RWPE1 (cell line): ENCODE measurements at regions not wholly inside any gene's neighbourhood (a gene's known extent, or its start where the extent isn't known, plus 50 kb on each side); places are given as distances from the start of the nearest gene placed in this dataset.

Experiments used
- CTCF ChIA-PET: fragments of 350-600 bp; sonication (Branson Sonifier 250); formaldehyde crosslinking; extraction: SDS; loops from one replicate; lab custom pipeline; 2021; lab: Yijun Ruan, JAX
- POLR2A ChIA-PET: fragments of 400-600 bp; formaldehyde crosslinking; extraction: SDS; loops from one replicate; lab custom pipeline; 2020; ENCODE audit warnings: antibody characterized with exemption; ENCODE audit not compliant: low non-redundant PET; lab: Yijun Ruan, JAX
- DNase-seq: peaks from one replicate; pipeline ENCODE4 v3.0.0; 2012; ENCODE audit warnings: low spot score
- H3K27ac ChIP-seq: fragments of 450-650 bp; 2 replicates; pipeline ENCODE4 v1.5.1; 2017
- CTCF ChIP-seq: fragments of 450-650 bp; conservative IDR thresholded peaks from 2 replicates; pipeline ENCODE4 v1.5.1; 2017; ENCODE audit warnings: low read depth, mild to moderate bottlenecking

- TF ChIP-seq CTCF = no peak
- CTCF ChIA-PET = no interaction called here
- peak; percentile 65 for DNase-seq
- H3K27ac ChIP-seq = peak overlapping the region; percentile 87
- POLR2A ChIA-PET = interaction anchor here (0.7 kb wide), 1 partner anchor 23 kb away, joined by 3 read pairs; no protein-coding TSS in a partner anchor
Observed at GRCh38 chr4:183823434-183823833, 81.7 kb upstream of the STOX2 start.

- H3K27ac ChIP-seq = no peak overlapping the region
- DNase-seq = no peak
- CTCF ChIA-PET = interaction anchor here (0.7 kb wide), 1 partner anchor 33 kb away, joined by 3 read pairs; no protein-coding TSS in a partner anchor
- TF ChIP-seq CTCF = no peak
- POLR2A ChIA-PET = no interaction called here
Observed at GRCh38 chr4:183825346-183825745, 79.8 kb upstream of the STOX2 start.

GRCh38 chr4:183826461-183826860 is 78.6 kb upstream of the STOX2 start:
- H3K27ac ChIP-seq = no peak overlapping the region
- no peak for TF ChIP-seq CTCF
- DNase-seq = no peak
- ChIA-PET CTCF (interaction anchor here (0.5 to 0.7 kb wide), 3 partner anchors 15 to 155 kb away, joined by 3 to 6 read pairs (median 5); no protein-coding TSS in a partner anchor), POLR2A (no interaction called here)

GRCh38 chr4:183828125-183828524 is 77.0 kb upstream of the STOX2 start:
- TF ChIP-seq CTCF = no peak
- DNase-seq = peak; percentile 34
- peak overlapping the region; percentile 47; the same call in 1 of the 2 replicates for H3K27ac ChIP-seq
- ChIA-PET POLR2A (no interaction called here), CTCF (no interaction called here)

- CTCF ChIA-PET = no interaction called here
- no peak overlapping the region for H3K27ac ChIP-seq
- TF ChIP-seq CTCF = no peak
- DNase-seq = no peak
- POLR2A ChIA-PET = no interaction called here
Observed at GRCh38 chr4:183828839-183829238, 76.3 kb upstream of the STOX2 start.

- ChIA-PET POLR2A (no interaction called here), CTCF (no interaction called here)
- no peak for TF ChIP-seq CTCF
- no peak overlapping the region for H3K27ac ChIP-seq
- no peak for DNase-seq
Observed at GRCh38 chr4:183830438-183830985, 74.6 kb upstream of the STOX2 start.
